NAMALWA (cell line): ENCODE measurements at regions not wholly inside any gene's neighbourhood (a gene's known extent, or its start where the extent isn't known, plus 50 kb on each side); places are given as distances from the start of the nearest gene placed in this dataset.

Experiments
- DNase-seq: peaks from one replicate; pipeline ENCODE4 v3.0.0-alpha.2; 2015; ENCODE audit warnings: low spot score

GRCh38 chr5:124309241-124309980 lies 437.0 kb downstream of the ZNF608 start:
- DNase-seq, result no peak

GRCh38 chr5:124303366-124303765 lies 443.1 kb downstream of the ZNF608 start:
- DNase-seq, result no peak

- DNase-seq, result no peak
Observed at GRCh38 chr5:124302533-124302932, 443.9 kb downstream of the ZNF608 start.

GRCh38 chr5:124301850-124302249 lies 444.6 kb downstream of the ZNF608 start:
- no peak for DNase-seq

- no peak for DNase-seq
Observed at GRCh38 chr5:124300815-124301621, 445.4 kb downstream of the ZNF608 start.

GRCh38 chr5:124297826-124298225 lies 448.6 kb downstream of the ZNF608 start:
- no peak for DNase-seq

- DNase-seq, result no peak
Observed at GRCh38 chr5:124292322-124292855, 454.1 kb downstream of the ZNF608 start.

- no peak for DNase-seq
Observed at GRCh38 chr5:124289641-124290311, 456.7 kb downstream of the ZNF608 start.

GRCh38 chr5:124289130-124289529 lies 457.3 kb downstream of the ZNF608 start:
- no peak for DNase-seq

GRCh38 chr5:124287813-124288212 lies 458.6 kb downstream of the ZNF608 start:
- no peak for DNase-seq

GRCh38 chr5:124285733-124286132 lies 460.7 kb downstream of the ZNF608 start:
- no peak for DNase-seq

GRCh38 chr5:124285071-124285470 lies 461.4 kb downstream of the ZNF608 start:
- DNase-seq, result no peak

- no peak for DNase-seq
Observed at GRCh38 chr5:124283031-124283430, 463.4 kb downstream of the ZNF608 start.

GRCh38 chr5:124280079-124280478 lies 466.4 kb downstream of the ZNF608 start:
- DNase-seq, result no peak

GRCh38 chr5:124279146-124279876 lies 467.1 kb downstream of the ZNF608 start:
- DNase-seq, result no peak

- DNase-seq, result no peak
Observed at GRCh38 chr5:124278636-124279035, 467.8 kb downstream of the ZNF608 start.

- DNase-seq, result no peak
Observed at GRCh38 chr5:124277767-124278545, 468.5 kb downstream of the ZNF608 start.

GRCh38 chr5:124276166-124276565 lies 470.3 kb downstream of the ZNF608 start:
- no peak for DNase-seq

GRCh38 chr5:124274949-124275348 lies 471.5 kb downstream of the ZNF608 start:
- DNase-seq, result no peak

- DNase-seq, result no peak
Observed at GRCh38 chr5:124264499-124264898, 481.9 kb downstream of the ZNF608 start.
